ENCODE measurements at regions not wholly inside any gene's neighbourhood (a gene's known extent, or its start where the extent isn't known, plus 50 kb on each side); places are given as distances from the start of the nearest gene placed in this dataset.

- no peaks in the 10 kb centered on the region for H3K27me3 ChIP-seq
- intact Hi-C loops (cut with DNase I): no loop called here
These were observed 427.1 kb upstream of the FBXO33 start for GRCh38 chr14:39859314-39859713.

GRCh38 chr14:39857376-39858055 lies 425.3 kb upstream of the FBXO33 start:
- Histone ChIP-seq H3K4me3 (replicated peaks in 1 of 3) (no peak overlapping the region), H3K9me3 (no peaks in the 10 kb centered on the region), H3K27ac (no peak overlapping the region), H3K4me1 (no peaks in the 10 kb centered on the region), H3K27me3 (no peaks in the 10 kb centered on the region), H3K36me3 (no peaks in the 10 kb centered on the region)
- DNase-seq: no peak
- 85 to 88% methylated on average over 7 of the region's 7 CpGs for WGBS, 2 donors
- intact Hi-C loops (cut with DNase I): no loop called here
- TF ChIP-seq POLR2A (IDR thresholded peaks at IDR 0.05) (no peak), CTCF (IDR thresholded peaks at IDR 0.05) (no peak)

More at GRCh38 chr14:39859314-39859713, 427.1 kb upstream of the FBXO33 start:
- Histone ChIP-seq H3K4me1 (no peaks in the 10 kb centered on the region), H3K27ac (no peak overlapping the region), H3K36me3 (no peaks in the 10 kb centered on the region), H3K9me3 (no peaks in the 10 kb centered on the region), H3K4me3 (replicated peaks in 1 of 3) (no peak overlapping the region)
- DNase-seq: no peak
- TF ChIP-seq CTCF (IDR thresholded peaks at IDR 0.05): no peak
- TF ChIP-seq POLR2A (IDR thresholded peaks at IDR 0.05): no peak

- Histone ChIP-seq H3K36me3 (no peaks in the 10 kb centered on the region), H3K27ac (no peak overlapping the region), H3K27me3 (no peaks in the 10 kb centered on the region), H3K9me3 (no peaks in the 10 kb centered on the region), H3K4me1 (no peaks in the 10 kb centered on the region), H3K4me3 (replicated peaks in 1 of 3) (no peak overlapping the region)
- WGBS, 2 donors: 92 to 96% methylated on average over 1 of the region's 1 CpG
- no peak for TF ChIP-seq POLR2A (IDR thresholded peaks at IDR 0.05)
- no peak for TF ChIP-seq CTCF (IDR thresholded peaks at IDR 0.05)
- DNase-seq: no peak
- intact Hi-C loops (cut with DNase I): no loop called here
These were observed 421.2 kb upstream of the FBXO33 start for GRCh38 chr14:39853441-39853840.

- no peaks in the 10 kb centered on the region for H3K27me3 ChIP-seq
- H3K4me1 ChIP-seq: no peaks in the 10 kb centered on the region
- H3K9me3 ChIP-seq: no peaks in the 10 kb centered on the region
- no peaks in the 10 kb centered on the region for H3K36me3 ChIP-seq
- intact Hi-C loops (cut with DNase I): no loop called here
- no peak overlapping the region for H3K27ac ChIP-seq
- no peak for DNase-seq
- no peak overlapping the region for H3K4me3 ChIP-seq (replicated peaks in 1 of 3)
- 62 to 72% methylated on average over 1 of the region's 1 CpG for WGBS, 2 donors
- TF ChIP-seq CTCF (IDR thresholded peaks at IDR 0.05): no peak
- no peak for TF ChIP-seq POLR2A (IDR thresholded peaks at IDR 0.05)
These were observed 419.0 kb upstream of the FBXO33 start for GRCh38 chr14:39851202-39851601.

- Histone ChIP-seq H3K27ac (no peak overlapping the region), H3K36me3 (no peaks in the 10 kb centered on the region), H3K4me3 (replicated peaks in 1 of 3) (no peak overlapping the region), H3K9me3 (no peaks in the 10 kb centered on the region), H3K4me1 (no peaks in the 10 kb centered on the region), H3K27me3 (no peaks in the 10 kb centered on the region)
- 83 to 95% methylated on average over 5 of the region's 5 CpGs for WGBS, 2 donors
- TF ChIP-seq CTCF (IDR thresholded peaks at IDR 0.05) (no peak), POLR2A (IDR thresholded peaks at IDR 0.05) (no peak)
- no peak for DNase-seq
- intact Hi-C loops (cut with DNase I): no loop called here
These were observed 415.6 kb upstream of the FBXO33 start for GRCh38 chr14:39847852-39848251.
